ENCODE measurements at regions not wholly inside any gene's neighbourhood (a gene's known extent, or its start where the extent isn't known, plus 50 kb on each side); places are given as distances from the start of the nearest gene placed in this dataset.

- TF ChIP-seq EZH2 (optimal IDR thresholded peaks at IDR 0.05; ENCODE audit: low read depth, low read length) = no peak
- TF ChIP-seq CTCF (IDR thresholded peaks at IDR 0.05; ENCODE audit: low read length) = no peak
Observed at GRCh38 chr12:98146487-98146886, 368.9 kb upstream of the TMPO start.
